ENCODE measurements at regions not wholly inside any gene's neighbourhood (a gene's known extent, or its start where the extent isn't known, plus 50 kb on each side); places are given as distances from the start of the nearest gene placed in this dataset.

- H3K4me1 ChIP-seq (ENCODE audit: insufficient read depth, poor library complexity, severe bottlenecking), result no peaks in the 10 kb centered on the region
- no peak for DNase-seq (ENCODE audit: low spot score)
- H3K9me3 ChIP-seq (ENCODE audit: severe bottlenecking), result no peaks in the 10 kb centered on the region
- H3K4me3 ChIP-seq (ENCODE audit: severe bottlenecking), result no peak overlapping the region
- no peaks in the 10 kb centered on the region for H3K36me3 ChIP-seq (ENCODE audit: low read depth)
- no peak overlapping the region for H3K27ac ChIP-seq (ENCODE audit: poor library complexity, severe bottlenecking)
- ATAC-seq (ENCODE audit: low read depth), result no peak
- TF ChIP-seq, protein P1, sequence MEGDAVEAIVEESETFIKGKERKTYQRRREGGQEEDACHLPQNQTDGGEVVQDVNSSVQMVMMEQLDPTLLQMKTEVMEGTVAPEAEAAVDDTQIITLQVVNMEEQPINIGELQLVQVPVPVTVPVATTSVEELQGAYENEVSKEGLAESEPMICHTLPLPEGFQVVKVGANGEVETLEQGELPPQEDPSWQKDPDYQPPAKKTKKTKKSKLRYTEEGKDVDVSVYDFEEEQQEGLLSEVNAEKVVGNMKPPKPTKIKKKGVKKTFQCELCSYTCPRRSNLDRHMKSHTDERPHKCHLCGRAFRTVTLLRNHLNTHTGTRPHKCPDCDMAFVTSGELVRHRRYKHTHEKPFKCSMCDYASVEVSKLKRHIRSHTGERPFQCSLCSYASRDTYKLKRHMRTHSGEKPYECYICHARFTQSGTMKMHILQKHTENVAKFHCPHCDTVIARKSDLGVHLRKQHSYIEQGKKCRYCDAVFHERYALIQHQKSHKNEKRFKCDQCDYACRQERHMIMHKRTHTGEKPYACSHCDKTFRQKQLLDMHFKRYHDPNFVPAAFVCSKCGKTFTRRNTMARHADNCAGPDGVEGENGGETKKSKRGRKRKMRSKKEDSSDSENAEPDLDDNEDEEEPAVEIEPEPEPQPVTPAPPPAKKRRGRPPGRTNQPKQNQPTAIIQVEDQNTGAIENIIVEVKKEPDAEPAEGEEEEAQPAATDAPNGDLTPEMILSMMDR (IDR thresholded peaks at IDR 0.05; ENCODE audit: poor library complexity, severe bottlenecking), result no peak
- no peaks in the 10 kb centered on the region for H3K27me3 ChIP-seq (ENCODE audit: insufficient read depth, poor library complexity, severe bottlenecking)
Measured at GRCh38 chr4:4776335-4776734, 83.1 kb upstream of the MSX1 start.

DNA sequence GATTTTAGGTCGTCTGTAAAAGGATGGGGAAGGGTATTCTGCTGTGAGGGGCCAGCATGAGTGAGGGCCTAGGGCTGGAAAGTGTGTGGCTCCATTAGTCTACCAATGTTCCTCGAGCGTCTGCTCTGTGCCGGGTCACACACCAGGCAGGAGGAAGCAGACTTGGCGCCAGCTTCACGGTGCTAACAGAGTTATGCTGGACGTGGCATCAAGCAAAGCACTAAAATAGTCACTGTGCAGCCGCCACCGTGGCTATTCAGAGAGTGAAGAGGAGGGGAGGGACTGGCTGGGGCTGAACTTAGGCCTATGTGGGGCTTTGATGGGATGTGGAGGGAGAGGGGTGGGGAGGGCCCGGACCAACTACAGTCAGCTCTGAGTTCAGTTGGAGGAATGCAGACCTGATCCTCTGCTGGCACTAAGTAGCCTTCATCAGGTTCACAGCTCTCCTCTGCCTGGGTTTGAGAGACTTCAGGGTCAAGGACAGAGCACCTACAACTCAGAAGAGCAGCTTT is 83.9 kb upstream of the MSX1 start:
- Histone ChIP-seq H3K4me1 (ENCODE audit: insufficient read depth, poor library complexity, severe bottlenecking) (no peaks in the 10 kb centered on the region), H3K27me3 (ENCODE audit: insufficient read depth, poor library complexity, severe bottlenecking) (no peaks in the 10 kb centered on the region), H3K27ac (ENCODE audit: poor library complexity, severe bottlenecking) (no peak overlapping the region), H3K4me3 (ENCODE audit: severe bottlenecking) (no peak overlapping the region), H3K36me3 (ENCODE audit: low read depth) (no peaks in the 10 kb centered on the region), H3K9me3 (ENCODE audit: severe bottlenecking) (no peaks in the 10 kb centered on the region)
- DNase-seq (ENCODE audit: low spot score) (no peak), ATAC-seq (ENCODE audit: low read depth) (no peak)
- TF ChIP-seq, protein P1 (IDR thresholded peaks at IDR 0.05; ENCODE audit: poor library complexity, severe bottlenecking), result no peak

DNA sequence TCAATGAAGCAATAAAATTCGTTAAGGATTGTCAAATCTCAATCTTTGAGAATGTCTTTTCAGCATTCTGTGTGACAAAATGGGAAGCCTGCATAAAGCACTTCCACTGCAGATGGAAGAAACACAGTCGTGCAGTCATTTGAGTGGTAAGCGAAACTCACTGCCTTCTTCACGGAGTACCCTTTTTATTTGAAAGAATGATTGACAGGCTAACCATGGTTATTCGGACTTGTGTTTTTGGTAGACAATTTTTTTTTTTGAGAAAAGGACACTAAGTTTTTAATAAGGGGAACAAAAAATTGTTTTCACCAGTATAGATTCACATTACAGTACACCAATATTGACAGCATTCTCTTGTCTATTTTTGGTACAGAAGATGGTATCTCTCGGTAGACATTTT is 86.9 kb upstream of the MSX1 start:
- no peak overlapping the region for H3K27ac ChIP-seq (ENCODE audit: poor library complexity, severe bottlenecking)
- no peaks in the 10 kb centered on the region for H3K36me3 ChIP-seq (ENCODE audit: low read depth)
- no peaks in the 10 kb centered on the region for H3K9me3 ChIP-seq (ENCODE audit: severe bottlenecking)
- no peak overlapping the region for H3K4me3 ChIP-seq (ENCODE audit: severe bottlenecking)
- ATAC-seq (ENCODE audit: low read depth) (no peak), DNase-seq (ENCODE audit: low spot score) (no peak)
- no peaks in the 10 kb centered on the region for H3K27me3 ChIP-seq (ENCODE audit: insufficient read depth, poor library complexity, severe bottlenecking)
- TF ChIP-seq, protein P1 (IDR thresholded peaks at IDR 0.05; ENCODE audit: poor library complexity, severe bottlenecking), result no peak
- no peaks in the 10 kb centered on the region for H3K4me1 ChIP-seq (ENCODE audit: insufficient read depth, poor library complexity, severe bottlenecking)

GRCh38 chr4:4771160-4771559 is 88.3 kb upstream of the MSX1 start:
- TF ChIP-seq, protein P1 (IDR thresholded peaks at IDR 0.05; ENCODE audit: poor library complexity, severe bottlenecking), result no peak
- no peak for ATAC-seq (ENCODE audit: low read depth)
- H3K27me3 ChIP-seq (ENCODE audit: insufficient read depth, poor library complexity, severe bottlenecking), result no peaks in the 10 kb centered on the region

DNA sequence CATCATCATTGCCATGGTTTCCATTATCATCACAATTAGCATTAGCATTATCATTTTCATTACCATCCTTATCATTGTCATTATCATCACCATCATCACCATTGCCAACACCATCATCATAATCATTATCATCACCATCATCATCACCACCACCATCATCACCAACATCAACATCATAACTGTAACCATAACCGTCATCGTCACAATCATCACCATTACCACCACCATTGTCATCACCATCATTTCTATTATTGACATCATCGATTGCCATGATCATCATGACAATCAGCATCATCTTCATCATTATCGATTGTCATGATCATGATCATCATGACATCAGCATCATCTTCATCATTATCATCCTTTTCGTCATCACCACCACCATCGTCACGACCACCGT is 88.9 kb upstream of the MSX1 start:
- no peaks in the 10 kb centered on the region for H3K36me3 ChIP-seq (ENCODE audit: low read depth)
- no peak overlapping the region for H3K4me3 ChIP-seq (ENCODE audit: severe bottlenecking)
- TF ChIP-seq, protein P1 (IDR thresholded peaks at IDR 0.05; ENCODE audit: poor library complexity, severe bottlenecking), result no peak
- ATAC-seq (ENCODE audit: low read depth), result no peak
- DNase-seq (ENCODE audit: low spot score), result no peak
- H3K27ac ChIP-seq (ENCODE audit: poor library complexity, severe bottlenecking), result no peak overlapping the region
- H3K9me3 ChIP-seq (ENCODE audit: severe bottlenecking), result no peaks in the 10 kb centered on the region
- no peaks in the 10 kb centered on the region for H3K4me1 ChIP-seq (ENCODE audit: insufficient read depth, poor library complexity, severe bottlenecking)
- no peaks in the 10 kb centered on the region for H3K27me3 ChIP-seq (ENCODE audit: insufficient read depth, poor library complexity, severe bottlenecking)

More at GRCh38 chr4:4771160-4771559, 88.3 kb upstream of the MSX1 start:
- no peaks in the 10 kb centered on the region for H3K36me3 ChIP-seq (ENCODE audit: low read depth)
- no peaks in the 10 kb centered on the region for H3K4me1 ChIP-seq (ENCODE audit: insufficient read depth, poor library complexity, severe bottlenecking)
- no peak for DNase-seq (ENCODE audit: low spot score)
- no peak overlapping the region for H3K4me3 ChIP-seq (ENCODE audit: severe bottlenecking)
- no peak overlapping the region for H3K27ac ChIP-seq (ENCODE audit: poor library complexity, severe bottlenecking)
- no peaks in the 10 kb centered on the region for H3K9me3 ChIP-seq (ENCODE audit: severe bottlenecking)

Data from RWPE2 (cell line).